ENCODE measurements at regions not wholly inside any gene's neighbourhood (a gene's known extent, or its start where the extent isn't known, plus 50 kb on each side); places are given as distances from the start of the nearest gene placed in this dataset.

- TF ChIP-seq CTCF (IDR thresholded peaks at IDR 0.05) (no peak), POLR2A (IDR thresholded peaks at IDR 0.05) (no peak)
Observed at GRCh38 chr7:121744877-121745276, 128.1 kb upstream of the PTPRZ1 start.

Data from body of pancreas (tissue), 4 donors.